H54 (cell line): ENCODE measurements at regions not wholly inside any gene's neighbourhood (a gene's known extent, or its start where the extent isn't known, plus 50 kb on each side); places are given as distances from the start of the nearest gene placed in this dataset.
"Not testable (repeated sequence)": the region's sequence is repeated elsewhere in the genome, so short reads cannot be mapped to it uniquely, and the experiment has no call there.

Experiments used
- DNase-seq: peaks from one replicate; pipeline ENCODE4 v3.0.0; 2011; ENCODE audit warnings: low spot score, mixed read lengths; ENCODE audit not compliant: insufficient read length
- FAIRE-seq: peaks from 3 replicates; lab custom pipeline; 2011; peaks lifted over from hg19 to GRCh38; lab: Jason Lieb, UNC
- POLR2A ChIP-seq: IDR thresholded peaks from 2 replicates; pipeline ENCODE4 v1.6.1; 2011; ENCODE audit warnings: low read depth, mild to moderate bottlenecking, low read length

- DNase-seq (no peak), FAIRE-seq (no peak)
- TF ChIP-seq POLR2A: no peak
These were observed 562.2 kb upstream of the IMPG1 start for GRCh38 chr6:76634695-76635094.

- FAIRE-seq (no peak), DNase-seq (no peak)
- TF ChIP-seq POLR2A: no peak
These were observed 560.8 kb upstream of the IMPG1 start for GRCh38 chr6:76633259-76633658.

GRCh38 chr6:76631622-76632021 is 559.2 kb upstream of the IMPG1 start:
- no peak for DNase-seq
- no peak for FAIRE-seq
- no peak for TF ChIP-seq POLR2A

GRCh38 chr6:76615395-76615794 is 542.9 kb upstream of the IMPG1 start:
- FAIRE-seq: no peak
- DNase-seq: no peak
- TF ChIP-seq POLR2A: no peak

GRCh38 chr6:76612954-76613353 is 540.5 kb upstream of the IMPG1 start:
- TF ChIP-seq POLR2A: no peak
- FAIRE-seq (no peak), DNase-seq (no peak)

- TF ChIP-seq POLR2A: no peak
- FAIRE-seq (no peak), DNase-seq (no peak)
These were observed 536.7 kb upstream of the IMPG1 start for GRCh38 chr6:76609160-76609559.

GRCh38 chr6:76594109-76594508 is 521.6 kb upstream of the IMPG1 start:
- no peak for DNase-seq
- no peak for TF ChIP-seq POLR2A
- FAIRE-seq: no peak

- no peak for TF ChIP-seq POLR2A
- no peak for DNase-seq
- FAIRE-seq: no peak
These were observed 521.2 kb upstream of the IMPG1 start for GRCh38 chr6:76593668-76594067.

GRCh38 chr6:76592566-76592965 is 520.1 kb upstream of the IMPG1 start:
- FAIRE-seq (no peak), DNase-seq (no peak)
- no peak for TF ChIP-seq POLR2A

- no peak for DNase-seq
- TF ChIP-seq POLR2A: no peak
- no peak for FAIRE-seq
These were observed 514.8 kb upstream of the IMPG1 start for GRCh38 chr6:76587271-76587670.

GRCh38 chr6:76584121-76584520 is 511.7 kb upstream of the IMPG1 start:
- DNase-seq (no peak), FAIRE-seq (no peak)
- no peak for TF ChIP-seq POLR2A

- FAIRE-seq (no peak), DNase-seq (no peak)
- no peak for TF ChIP-seq POLR2A
These were observed 506.3 kb upstream of the IMPG1 start for GRCh38 chr6:76578746-76579145.

GRCh38 chr6:76574746-76575145 is 502.3 kb upstream of the IMPG1 start:
- TF ChIP-seq POLR2A: no peak
- no peak for FAIRE-seq

GRCh38 chr6:76565932-76566331 is 493.5 kb upstream of the IMPG1 start:
- FAIRE-seq (no peak), DNase-seq (no peak)
- TF ChIP-seq POLR2A: no peak

More at GRCh38 chr6:76574746-76575145, 502.3 kb upstream of the IMPG1 start:
- no peak for DNase-seq

GRCh38 chr6:76562371-76562770 is 489.9 kb upstream of the IMPG1 start:
- not testable (repeated sequence) for DNase-seq, FAIRE-seq

- DNase-seq, FAIRE-seq: not testable (repeated sequence)
These were observed 488.6 kb upstream of the IMPG1 start for GRCh38 chr6:76560851-76561755.
